Body of pancreas (tissue), 4 donors: ENCODE measurements at regions not wholly inside any gene's neighbourhood (a gene's known extent, or its start where the extent isn't known, plus 50 kb on each side); places are given as distances from the start of the nearest gene placed in this dataset.

ENCODE experiments used
- ATAC-seq: fragments of 150-250 bp; one replicate; pipeline ENCODE4 v1.9.1; 2016
- DNase-seq, 4 donors: peaks; one replicate each; pipeline ENCODE4 v3.0.0-alpha.2; 2019
- H3K27ac ChIP-seq, 4 donors: fragments of 200-600 bp; sonication (generic); 1 replicate in 3 of 4; 2 replicates in 1 of 4; pipeline versions ENCODE4 v1.5.1 to v1.6.1; 2016 to 2019; ENCODE audit warnings: mild to moderate bottlenecking in 1 of 4, mixed read lengths in 1 of 4, moderate library complexity in 1 of 4
- H3K27me3 ChIP-seq, 2 donors: fragments of 200-600 bp; sonication (generic); one replicate each; pipeline ENCODE4 v1.6.0; 2016; ENCODE audit warnings: mild to moderate bottlenecking in 1 of 2
- H3K36me3 ChIP-seq, 2 donors: fragments of 200-600 bp; sonication (generic); replicated peaks in 1 of 2; 2 replicates each; pipeline ENCODE4 v1.5.1; 2016; ENCODE audit warnings: low read depth in 2 of 2; ENCODE audit not compliant: insufficient read depth in 1 of 2
- H3K4me1 ChIP-seq: fragments of 200-600 bp; sonication (generic); one replicate; pipeline ENCODE4 v1.6.0; 2016
- H3K4me3 ChIP-seq, 2 donors: fragments of 200-600 bp; sonication (generic); 1 replicate in 1 of 2; 2 replicates in 1 of 2; pipeline ENCODE4 v1.5.1; 2016 to 2019
- H3K9me3 ChIP-seq, 3 donors: fragments of 200-600 bp; sonication (generic); 1 replicate in 2 of 3; 2 replicates in 1 of 3; pipeline ENCODE4 v1.5.1; 2016
- CTCF ChIP-seq, 7 experiments: fragments of 450-650 bp in 4 of 7; fragments of 200-600 bp in 3 of 7; sonication (generic) in 3 of 7; IDR thresholded peaks; one replicate each; pipeline ENCODE4 v1.5.1; 2016 to 2019; ENCODE audit warnings: antibody characterized with exemption in 7 of 7
- POLR2A ChIP-seq, 3 donors: fragments of 450-650 bp; IDR thresholded peaks; one replicate each; pipeline ENCODE4 v1.6.1; 2016; ENCODE audit warnings: antibody characterized with exemption in 3 of 3, mild to moderate bottlenecking in 2 of 3
- WGBS, 2 donors: methylation state at CpG; one replicate each; pipeline ENCODE4 v1.1.5; 2017; 5-methylcytosine and 5-hydroxymethylcytosine counted together
- intact Hi-C: fragments of 100-400 bp; cut with DNase I; formaldehyde crosslinking; loops from one replicate; pipeline ENCODE4 v1.15.1; 2023

DNA sequence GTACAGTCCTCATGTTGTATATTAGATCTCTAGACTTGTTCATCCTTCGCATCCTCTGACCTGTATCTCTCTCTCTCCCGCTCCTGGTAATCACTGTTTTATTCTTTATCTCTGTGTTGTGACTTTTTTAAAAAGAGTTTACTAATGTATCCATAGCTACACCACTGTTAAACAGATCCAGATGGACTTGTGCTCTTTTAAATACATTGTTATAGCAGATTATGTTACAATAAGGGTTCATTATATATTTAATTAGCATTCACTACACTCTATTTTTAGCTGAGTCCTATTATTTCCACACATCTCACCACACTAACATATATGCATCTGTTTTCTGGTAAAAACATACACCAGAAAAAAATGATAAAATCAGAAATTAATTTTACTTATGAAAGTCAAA, 90.5 kb downstream of the RBM43 start:
- no peaks in the 10 kb centered on the region for H3K27me3 ChIP-seq
- no peak overlapping the region for H3K4me3 ChIP-seq
- no peak overlapping the region for H3K27ac ChIP-seq
- no peaks in the 10 kb centered on the region for H3K9me3 ChIP-seq
- no peak for TF ChIP-seq CTCF (IDR thresholded peaks at IDR 0.05)
- TF ChIP-seq POLR2A (IDR thresholded peaks at IDR 0.05): no peak
- WGBS, 2 donors: 90 to 91% methylated on average over 2 of the region's 2 CpGs
- DNase-seq (no peak), ATAC-seq (no peak)
- H3K36me3 ChIP-seq: no peaks in the 10 kb centered on the region
- intact Hi-C loops: no loop called here
- H3K4me1 ChIP-seq: no peaks in the 10 kb centered on the region

GRCh38 chr2:151166410-151166809, 95.3 kb downstream of the RBM43 start:
- no peak overlapping the region for H3K27ac ChIP-seq
- intact Hi-C loops: no loop called here

GRCh38 chr2:151165105-151165684, 96.5 kb downstream of the RBM43 start:
- 73 to 80% methylated on average over 5 of the region's 5 CpGs for WGBS, 2 donors
- Histone ChIP-seq H3K4me3 (no peak overlapping the region), H3K36me3 (no peaks in the 10 kb centered on the region), H3K27ac (no peak overlapping the region), H3K9me3 (no peaks in the 10 kb centered on the region), H3K27me3 (no peaks in the 10 kb centered on the region), H3K4me1 (no peaks in the 10 kb centered on the region)
- intact Hi-C loops: no loop called here
- no peak for TF ChIP-seq CTCF (IDR thresholded peaks at IDR 0.05)
- TF ChIP-seq POLR2A (IDR thresholded peaks at IDR 0.05): no peak
- DNase-seq (no peak), ATAC-seq (no peak)

More at GRCh38 chr2:151166410-151166809, 95.3 kb downstream of the RBM43 start:
- no peaks in the 10 kb centered on the region for H3K27me3 ChIP-seq
- DNase-seq (no peak), ATAC-seq (no peak)
- no peaks in the 10 kb centered on the region for H3K36me3 ChIP-seq
- H3K4me3 ChIP-seq: no peak overlapping the region
- no peaks in the 10 kb centered on the region for H3K4me1 ChIP-seq
- TF ChIP-seq CTCF (IDR thresholded peaks at IDR 0.05): no peak
- TF ChIP-seq POLR2A (IDR thresholded peaks at IDR 0.05): no peak
- WGBS, 2 donors: 64 to 71% methylated on average over 5 of the region's 5 CpGs
- H3K9me3 ChIP-seq: no peaks in the 10 kb centered on the region

DNA sequence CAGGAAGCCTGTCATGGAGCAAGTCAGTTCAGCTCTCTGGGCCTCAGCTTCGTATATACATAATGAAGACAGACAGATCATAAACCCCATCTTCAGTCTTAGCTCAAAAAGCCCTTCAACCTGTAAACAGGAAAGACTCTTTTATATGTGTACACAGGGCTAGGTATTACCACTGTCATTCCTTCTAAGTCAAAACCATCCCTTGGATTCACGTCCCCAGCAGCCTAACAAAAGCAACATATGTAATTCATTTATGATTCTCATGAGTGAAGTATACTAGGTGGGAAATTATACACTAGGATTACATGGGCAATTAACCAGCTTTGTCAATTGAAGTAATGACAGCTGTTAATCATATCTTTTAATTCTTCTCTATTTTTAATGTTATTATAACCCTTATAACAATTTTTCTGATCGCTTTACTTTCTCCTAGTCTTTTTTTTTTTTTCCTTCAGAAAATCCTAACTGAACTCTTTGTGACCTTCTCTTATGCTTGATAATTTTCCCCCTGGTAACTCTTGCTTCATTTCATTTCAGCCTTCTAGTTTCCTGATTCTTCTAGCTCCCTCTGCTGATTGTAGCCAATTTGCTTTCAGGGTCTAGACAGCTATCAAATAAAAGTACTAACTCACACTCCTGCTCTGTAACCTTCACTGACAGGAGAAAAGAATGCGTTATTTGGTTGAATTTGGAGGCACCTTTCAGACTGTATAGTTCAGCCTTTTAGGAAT, 99.7 kb downstream of the RBM43 start:
- Histone ChIP-seq H3K4me1 (no peaks in the 10 kb centered on the region), H3K9me3 (no peaks in the 10 kb centered on the region), H3K4me3 (no peak overlapping the region), H3K27ac (no peak overlapping the region), H3K36me3 (no peaks in the 10 kb centered on the region), H3K27me3 (no peaks in the 10 kb centered on the region)
- ATAC-seq (no peak), DNase-seq (no peak)
- no peak for TF ChIP-seq CTCF (IDR thresholded peaks at IDR 0.05)
- no peak for TF ChIP-seq POLR2A (IDR thresholded peaks at IDR 0.05)
- WGBS, 2 donors: 43 to 50% methylated on average over 4 of the region's 4 CpGs
- intact Hi-C loops: no loop called here
